ENCODE measurements at regions not wholly inside any gene's neighbourhood (a gene's known extent, or its start where the extent isn't known, plus 50 kb on each side); places are given as distances from the start of the nearest gene placed in this dataset.
"Not testable (repeated sequence)": the region's sequence is repeated elsewhere in the genome, so short reads cannot be mapped to it uniquely, and the experiment has no call there.

- DNase-seq = no peak
Measured at GRCh38 chr2:115904516-115904915, 1462.1 kb downstream of the DPP10 start.

- DNase-seq = no peak
Measured at GRCh38 chr2:115908731-115909130, 1466.3 kb downstream of the DPP10 start.

GRCh38 chr2:115910270-115910669 is 1467.8 kb downstream of the DPP10 start:
- DNase-seq = no peak

GRCh38 chr2:115913921-115914320 is 1471.5 kb downstream of the DPP10 start:
- no peak for DNase-seq

GRCh38 chr2:115921541-115921940 is 1479.1 kb downstream of the DPP10 start:
- DNase-seq = no peak

GRCh38 chr2:115939902-115940301 is 1497.5 kb downstream of the DPP10 start:
- no peak for DNase-seq

GRCh38 chr2:115942800-115943199 is 1500.4 kb downstream of the DPP10 start:
- no peak for DNase-seq

- no peak for DNase-seq
Measured at GRCh38 chr2:115946341-115946740, 1503.9 kb downstream of the DPP10 start.

GRCh38 chr2:115946891-115947290 is 1504.5 kb downstream of the DPP10 start:
- DNase-seq = no peak

GRCh38 chr2:115976916-115977315 is 1534.5 kb downstream of the DPP10 start:
- no peak for DNase-seq

- DNase-seq = no peak
Measured at GRCh38 chr2:115999039-115999438, 1556.6 kb downstream of the DPP10 start.

- DNase-seq = no peak
Measured at GRCh38 chr2:116023026-116023425, 1580.6 kb downstream of the DPP10 start.

GRCh38 chr2:116038758-116039157 is 1596.3 kb downstream of the DPP10 start:
- not testable (repeated sequence) for DNase-seq

GRCh38 chr2:116042530-116042929 is 1600.1 kb downstream of the DPP10 start:
- no peak for DNase-seq

GRCh38 chr2:116057538-116057937 is 1615.1 kb downstream of the DPP10 start:
- no peak for DNase-seq

- DNase-seq = no peak
Measured at GRCh38 chr2:116061023-116061422, 1618.6 kb downstream of the DPP10 start.

- no peak for DNase-seq
Measured at GRCh38 chr2:116073731-116074130, 1631.3 kb downstream of the DPP10 start.

GRCh38 chr2:116074161-116074560 is 1631.7 kb downstream of the DPP10 start:
- no peak for DNase-seq

- DNase-seq = no peak
Measured at GRCh38 chr2:116088236-116088635, 1645.8 kb downstream of the DPP10 start.

- no peak for DNase-seq
Measured at GRCh38 chr2:116094196-116094595, 1651.8 kb downstream of the DPP10 start.

GRCh38 chr2:116095636-116096035 is 1653.2 kb downstream of the DPP10 start:
- DNase-seq = no peak

- DNase-seq = no peak
Measured at GRCh38 chr2:116098049-116098448, 1655.6 kb downstream of the DPP10 start.

- no peak for DNase-seq
Measured at GRCh38 chr2:116109471-116109870, 1667.0 kb downstream of the DPP10 start.

GRCh38 chr2:116117845-116118244 is 1675.4 kb downstream of the DPP10 start:
- no peak for DNase-seq

GRCh38 chr2:116132833-116133232 is 1681.7 kb upstream of the DDX18 start:
- no peak for DNase-seq

GRCh38 chr2:116133381-116133942 is 1681.0 kb upstream of the DDX18 start:
- DNase-seq = no peak
